ENCODE measurements at regions not wholly inside any gene's neighbourhood (a gene's known extent, or its start where the extent isn't known, plus 50 kb on each side); places are given as distances from the start of the nearest gene placed in this dataset.

GRCh38 chr14:37665951-37666350 lies 70.5 kb downstream of the TTC6 start:
- TF ChIP-seq NFYB (CRISPR knock-in tag; conservative IDR thresholded peaks at IDR 0.05; ENCODE audit: low read depth) (no peak), ZNF121 (CRISPR knock-in tag; IDR thresholded peaks at IDR 0.05) (no peak), ATF6 (CRISPR knock-in tag; IDR thresholded peaks at IDR 0.05) (no peak), NR3C1 (CRISPR knock-in tag; conservative IDR thresholded peaks at IDR 0.05; ENCODE audit: low read depth) (no peak)
- TF ChIP-seq, protein P1, sequence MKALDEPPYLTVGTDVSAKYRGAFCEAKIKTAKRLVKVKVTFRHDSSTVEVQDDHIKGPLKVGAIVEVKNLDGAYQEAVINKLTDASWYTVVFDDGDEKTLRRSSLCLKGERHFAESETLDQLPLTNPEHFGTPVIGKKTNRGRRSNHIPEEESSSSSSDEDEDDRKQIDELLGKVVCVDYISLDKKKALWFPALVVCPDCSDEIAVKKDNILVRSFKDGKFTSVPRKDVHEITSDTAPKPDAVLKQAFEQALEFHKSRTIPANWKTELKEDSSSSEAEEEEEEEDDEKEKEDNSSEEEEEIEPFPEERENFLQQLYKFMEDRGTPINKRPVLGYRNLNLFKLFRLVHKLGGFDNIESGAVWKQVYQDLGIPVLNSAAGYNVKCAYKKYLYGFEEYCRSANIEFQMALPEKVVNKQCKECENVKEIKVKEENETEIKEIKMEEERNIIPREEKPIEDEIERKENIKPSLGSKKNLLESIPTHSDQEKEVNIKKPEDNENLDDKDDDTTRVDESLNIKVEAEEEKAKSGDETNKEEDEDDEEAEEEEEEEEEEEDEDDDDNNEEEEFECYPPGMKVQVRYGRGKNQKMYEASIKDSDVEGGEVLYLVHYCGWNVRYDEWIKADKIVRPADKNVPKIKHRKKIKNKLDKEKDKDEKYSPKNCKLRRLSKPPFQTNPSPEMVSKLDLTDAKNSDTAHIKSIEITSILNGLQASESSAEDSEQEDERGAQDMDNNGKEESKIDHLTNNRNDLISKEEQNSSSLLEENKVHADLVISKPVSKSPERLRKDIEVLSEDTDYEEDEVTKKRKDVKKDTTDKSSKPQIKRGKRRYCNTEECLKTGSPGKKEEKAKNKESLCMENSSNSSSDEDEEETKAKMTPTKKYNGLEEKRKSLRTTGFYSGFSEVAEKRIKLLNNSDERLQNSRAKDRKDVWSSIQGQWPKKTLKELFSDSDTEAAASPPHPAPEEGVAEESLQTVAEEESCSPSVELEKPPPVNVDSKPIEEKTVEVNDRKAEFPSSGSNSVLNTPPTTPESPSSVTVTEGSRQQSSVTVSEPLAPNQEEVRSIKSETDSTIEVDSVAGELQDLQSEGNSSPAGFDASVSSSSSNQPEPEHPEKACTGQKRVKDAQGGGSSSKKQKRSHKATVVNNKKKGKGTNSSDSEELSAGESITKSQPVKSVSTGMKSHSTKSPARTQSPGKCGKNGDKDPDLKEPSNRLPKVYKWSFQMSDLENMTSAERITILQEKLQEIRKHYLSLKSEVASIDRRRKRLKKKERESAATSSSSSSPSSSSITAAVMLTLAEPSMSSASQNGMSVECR (CRISPR knock-in tag; IDR thresholded peaks at IDR 0.05; ENCODE audit: borderline replicate concordance), result no peak
- TF ChIP-seq, protein P2, sequence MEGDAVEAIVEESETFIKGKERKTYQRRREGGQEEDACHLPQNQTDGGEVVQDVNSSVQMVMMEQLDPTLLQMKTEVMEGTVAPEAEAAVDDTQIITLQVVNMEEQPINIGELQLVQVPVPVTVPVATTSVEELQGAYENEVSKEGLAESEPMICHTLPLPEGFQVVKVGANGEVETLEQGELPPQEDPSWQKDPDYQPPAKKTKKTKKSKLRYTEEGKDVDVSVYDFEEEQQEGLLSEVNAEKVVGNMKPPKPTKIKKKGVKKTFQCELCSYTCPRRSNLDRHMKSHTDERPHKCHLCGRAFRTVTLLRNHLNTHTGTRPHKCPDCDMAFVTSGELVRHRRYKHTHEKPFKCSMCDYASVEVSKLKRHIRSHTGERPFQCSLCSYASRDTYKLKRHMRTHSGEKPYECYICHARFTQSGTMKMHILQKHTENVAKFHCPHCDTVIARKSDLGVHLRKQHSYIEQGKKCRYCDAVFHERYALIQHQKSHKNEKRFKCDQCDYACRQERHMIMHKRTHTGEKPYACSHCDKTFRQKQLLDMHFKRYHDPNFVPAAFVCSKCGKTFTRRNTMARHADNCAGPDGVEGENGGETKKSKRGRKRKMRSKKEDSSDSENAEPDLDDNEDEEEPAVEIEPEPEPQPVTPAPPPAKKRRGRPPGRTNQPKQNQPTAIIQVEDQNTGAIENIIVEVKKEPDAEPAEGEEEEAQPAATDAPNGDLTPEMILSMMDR (IDR thresholded peaks at IDR 0.05), result no peak

Measured in WTC11 (cell line).